DND-41 (cell line): ENCODE measurements at regions not wholly inside any gene's neighbourhood (a gene's known extent, or its start where the extent isn't known, plus 50 kb on each side); places are given as distances from the start of the nearest gene placed in this dataset.

ENCODE experiments used
- EZH2 ChIP-seq: IDR thresholded peaks from 3 replicates; pipeline ENCODE4 v1.6.1; 2012; ENCODE audit warnings: borderline replicate concordance, low read depth, mild to moderate bottlenecking, moderate library complexity, low read length, inconsistent platforms; ENCODE audit not compliant: severe bottlenecking
- TF ChIP-seq, protein P1 (sequence below): IDR thresholded peaks from 2 replicates; pipeline ENCODE4 v1.5.1; 2012; ENCODE audit warnings: borderline replicate concordance, low read length, moderate library complexity, mild to moderate bottlenecking; ENCODE audit not compliant: poor library complexity, severe bottlenecking; ENCODE audit errors: extremely low read depth

DNA sequence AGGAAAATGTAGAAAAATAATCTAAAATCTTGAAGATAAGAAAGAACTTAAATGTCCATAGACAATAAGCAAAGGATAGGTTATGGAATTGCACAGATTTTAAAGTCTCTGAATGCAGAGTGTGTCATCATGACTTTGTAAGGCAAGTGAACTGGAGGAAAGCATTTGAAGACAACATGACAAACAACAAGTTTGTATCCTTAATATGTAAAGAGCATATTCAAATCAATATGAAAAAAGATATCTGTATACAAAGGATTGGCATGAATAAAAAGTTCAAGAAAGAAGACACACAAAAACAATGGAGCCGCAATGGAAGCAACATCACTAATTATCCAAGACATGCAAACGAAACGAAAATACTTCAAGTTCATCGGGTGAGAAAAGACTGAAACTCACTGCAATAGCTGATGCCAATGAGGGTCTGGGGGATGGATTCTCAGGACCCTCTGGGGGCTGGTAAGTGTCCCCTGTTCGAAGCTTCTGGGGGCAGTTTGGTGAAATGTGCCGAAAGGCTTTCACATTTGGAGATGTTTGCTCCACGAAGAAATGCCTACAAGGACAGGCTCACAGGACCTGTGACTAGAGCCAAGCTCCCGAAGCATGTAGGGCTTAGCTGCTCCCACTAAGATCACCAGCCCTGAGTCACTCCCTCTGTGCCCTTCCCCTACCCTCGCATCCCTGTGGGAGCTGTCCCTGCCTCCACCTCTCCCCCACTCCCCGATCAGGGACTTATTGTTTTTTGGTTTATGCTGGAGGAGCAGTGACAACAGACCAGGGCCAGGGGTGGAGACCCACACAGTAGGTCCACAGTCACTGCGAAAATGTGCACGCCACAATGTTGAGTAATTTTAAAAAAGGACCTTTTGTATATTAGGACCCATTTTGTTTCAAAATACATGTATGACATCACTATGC is 345.7 kb upstream of the SFSWAP start:
- TF ChIP-seq, protein P1, sequence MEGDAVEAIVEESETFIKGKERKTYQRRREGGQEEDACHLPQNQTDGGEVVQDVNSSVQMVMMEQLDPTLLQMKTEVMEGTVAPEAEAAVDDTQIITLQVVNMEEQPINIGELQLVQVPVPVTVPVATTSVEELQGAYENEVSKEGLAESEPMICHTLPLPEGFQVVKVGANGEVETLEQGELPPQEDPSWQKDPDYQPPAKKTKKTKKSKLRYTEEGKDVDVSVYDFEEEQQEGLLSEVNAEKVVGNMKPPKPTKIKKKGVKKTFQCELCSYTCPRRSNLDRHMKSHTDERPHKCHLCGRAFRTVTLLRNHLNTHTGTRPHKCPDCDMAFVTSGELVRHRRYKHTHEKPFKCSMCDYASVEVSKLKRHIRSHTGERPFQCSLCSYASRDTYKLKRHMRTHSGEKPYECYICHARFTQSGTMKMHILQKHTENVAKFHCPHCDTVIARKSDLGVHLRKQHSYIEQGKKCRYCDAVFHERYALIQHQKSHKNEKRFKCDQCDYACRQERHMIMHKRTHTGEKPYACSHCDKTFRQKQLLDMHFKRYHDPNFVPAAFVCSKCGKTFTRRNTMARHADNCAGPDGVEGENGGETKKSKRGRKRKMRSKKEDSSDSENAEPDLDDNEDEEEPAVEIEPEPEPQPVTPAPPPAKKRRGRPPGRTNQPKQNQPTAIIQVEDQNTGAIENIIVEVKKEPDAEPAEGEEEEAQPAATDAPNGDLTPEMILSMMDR: no peak
- TF ChIP-seq EZH2: no peak
